GM19025 (cell line): ENCODE measurements at regions not wholly inside any gene's neighbourhood (a gene's known extent, or its start where the extent isn't known, plus 50 kb on each side); places are given as distances from the start of the nearest gene placed in this dataset.
A peak's percentile ranks its signal among the peaks of the same experiment; 100 is the strongest.
"Not testable (repeated sequence)": the region's sequence is repeated elsewhere in the genome, so short reads cannot be mapped to it uniquely, and the experiment has no call there.

ENCODE experiments used
- ATAC-seq: cut with Tn5 transposase; IDR thresholded peaks from one replicate; pipeline ENCODE4 v1.9.1; 2021; ENCODE audit warnings: mild to moderate bottlenecking, low read depth, moderate library complexity; ENCODE audit not compliant: unreplicated experiment

DNA sequence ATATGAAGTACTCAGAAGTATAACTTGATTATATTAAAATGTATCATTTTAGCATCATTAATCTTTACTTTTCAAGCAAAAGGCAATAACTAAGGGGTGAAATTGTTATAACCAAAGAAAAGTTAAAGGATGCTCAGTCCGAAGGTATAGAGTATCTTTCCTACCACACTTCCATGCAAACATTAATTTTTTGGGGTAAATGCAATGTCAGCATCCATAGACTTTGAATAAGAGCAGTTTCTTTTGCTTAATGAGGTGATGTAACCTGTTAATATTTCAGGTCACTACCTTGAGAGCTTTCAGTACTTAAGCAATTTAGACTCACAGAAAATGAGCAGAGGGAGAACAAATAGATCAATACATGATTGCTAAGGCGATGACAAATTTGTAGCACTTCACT lies 1093.5 kb downstream of the PLA2G4A start:
- ATAC-seq: no peak

DNA sequence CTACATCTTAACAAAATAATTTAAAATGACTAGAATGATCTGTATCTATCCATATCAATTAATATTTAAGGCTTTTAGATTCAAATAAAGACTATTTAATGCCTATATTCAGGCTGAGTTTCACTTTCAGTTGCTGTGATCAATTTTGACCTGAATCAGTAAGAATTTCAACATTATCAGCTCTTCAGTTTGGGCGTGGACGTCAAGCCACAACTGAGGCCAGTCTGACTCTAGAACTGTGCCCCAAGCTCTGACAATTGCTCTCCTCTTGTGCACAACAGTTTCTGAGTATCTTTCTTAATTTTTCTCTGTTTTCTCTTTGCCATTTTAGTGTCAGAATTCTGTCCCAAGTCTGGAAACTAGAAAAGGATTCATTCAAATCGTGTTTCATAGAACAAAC lies 1095.5 kb downstream of the PLA2G4A start:
- ATAC-seq: no peak

DNA sequence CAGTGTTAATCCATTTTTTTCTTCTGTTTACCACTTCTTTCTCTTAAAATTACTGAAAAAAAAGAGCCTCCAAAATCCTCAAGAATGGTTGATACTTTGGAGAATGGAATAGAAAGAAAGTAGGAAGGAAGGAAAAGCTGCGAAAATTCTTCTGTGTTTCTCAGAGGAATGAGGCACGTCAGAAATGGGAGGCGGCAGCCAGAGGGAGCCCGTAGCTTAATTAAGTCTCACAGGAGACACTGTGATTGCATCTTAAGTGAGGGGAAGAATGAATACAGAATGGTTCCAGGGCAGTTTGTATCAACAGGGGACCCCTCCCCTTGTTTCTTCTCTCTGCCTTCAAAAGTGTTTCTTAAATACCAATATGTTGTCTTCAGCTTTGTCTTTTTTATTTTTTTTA lies 1099.5 kb downstream of the PLA2G4A start:
- ATAC-seq: peak; percentile 58

GRCh38 chr1:187928696-187929095 lies 1099.9 kb downstream of the PLA2G4A start:
- ATAC-seq: no peak

DNA sequence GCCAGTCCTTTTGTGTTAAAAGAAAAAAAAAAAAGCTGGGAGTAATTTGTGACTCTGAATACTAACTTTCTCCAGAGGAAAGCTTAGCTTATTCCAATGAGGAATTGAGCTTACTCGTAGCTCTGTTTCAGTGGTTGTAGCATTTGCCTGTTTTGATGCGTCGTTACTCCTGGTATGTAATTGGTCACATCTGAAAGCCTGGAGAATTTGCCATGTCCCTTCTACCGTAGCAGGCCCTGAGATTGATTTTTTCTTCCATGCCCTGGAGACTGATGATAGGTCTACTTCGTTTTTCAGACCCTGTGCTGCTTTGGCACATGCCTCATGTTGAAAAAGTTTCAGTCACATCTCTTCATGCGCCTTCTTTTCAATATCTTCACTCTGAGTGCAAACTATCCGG lies 1103.0 kb downstream of the PLA2G4A start:
- no peak for ATAC-seq

- no peak for ATAC-seq
Measured at GRCh38 chr1:187933562-187934419, 1105.0 kb downstream of the PLA2G4A start.

GRCh38 chr1:187936667-187937066 lies 1107.9 kb downstream of the PLA2G4A start:
- no peak for ATAC-seq

- no peak for ATAC-seq
Measured at GRCh38 chr1:187938092-187938491, 1109.3 kb downstream of the PLA2G4A start.

DNA sequence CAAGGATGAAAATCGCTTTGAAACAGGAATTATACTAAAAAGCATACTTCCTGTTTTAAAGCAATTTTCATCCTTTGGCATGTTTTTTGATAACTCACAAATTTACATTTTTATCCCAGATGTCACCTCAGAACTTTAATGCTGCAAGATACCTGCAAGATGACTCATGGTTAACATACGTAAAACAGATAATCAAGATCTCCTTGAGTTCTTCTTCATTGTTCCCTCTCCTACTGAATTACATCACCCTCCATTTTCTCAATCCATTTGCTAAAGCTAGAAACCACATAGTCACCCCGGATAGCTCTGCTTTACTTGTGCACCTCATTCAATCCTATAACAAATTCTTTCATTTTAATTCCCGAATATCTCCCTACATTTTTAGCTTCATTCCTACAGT lies 1114.2 kb downstream of the PLA2G4A start:
- no peak for ATAC-seq

DNA sequence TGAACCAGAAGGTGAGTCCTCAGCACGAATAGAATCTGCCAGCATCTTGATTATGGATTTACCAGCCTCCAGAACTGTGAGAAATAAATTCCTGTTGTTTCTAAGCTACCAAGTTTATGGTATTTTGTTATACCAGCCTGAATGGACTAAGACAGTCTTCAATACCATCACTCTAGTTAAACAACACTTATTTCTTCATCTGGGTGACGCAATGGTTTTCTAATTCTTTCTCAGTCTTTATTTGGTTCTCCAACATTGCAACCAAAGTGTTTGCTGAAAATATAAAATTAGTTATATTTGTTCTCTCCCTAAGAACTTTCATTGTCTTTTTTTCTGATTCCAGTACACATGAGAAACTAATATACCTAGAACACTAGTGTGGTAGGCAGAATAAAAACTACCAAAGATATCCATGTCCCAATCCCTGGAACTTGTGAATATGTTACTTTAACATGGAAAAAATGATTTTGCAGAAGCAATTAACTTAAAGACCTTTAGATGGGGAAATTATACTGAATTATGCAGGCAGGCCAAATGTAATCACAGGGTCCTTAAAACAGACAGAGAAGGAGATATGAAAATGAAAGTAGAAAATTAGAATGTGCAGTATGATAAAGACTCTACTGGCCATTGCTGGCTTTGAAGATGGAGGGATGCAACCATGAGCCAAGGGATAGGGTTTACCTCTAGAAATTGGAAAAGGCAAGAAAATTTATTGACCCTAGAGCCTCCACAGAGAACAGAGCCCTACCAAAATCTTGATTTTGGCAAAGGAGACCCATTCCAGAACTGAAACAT lies 1115.1 kb downstream of the PLA2G4A start:
- no peak for ATAC-seq

GRCh38 chr1:187946661-187947060 lies 1117.9 kb downstream of the PLA2G4A start:
- ATAC-seq: not testable (repeated sequence)

- no peak for ATAC-seq
Measured at GRCh38 chr1:187947359-187947758, 1118.6 kb downstream of the PLA2G4A start.

DNA sequence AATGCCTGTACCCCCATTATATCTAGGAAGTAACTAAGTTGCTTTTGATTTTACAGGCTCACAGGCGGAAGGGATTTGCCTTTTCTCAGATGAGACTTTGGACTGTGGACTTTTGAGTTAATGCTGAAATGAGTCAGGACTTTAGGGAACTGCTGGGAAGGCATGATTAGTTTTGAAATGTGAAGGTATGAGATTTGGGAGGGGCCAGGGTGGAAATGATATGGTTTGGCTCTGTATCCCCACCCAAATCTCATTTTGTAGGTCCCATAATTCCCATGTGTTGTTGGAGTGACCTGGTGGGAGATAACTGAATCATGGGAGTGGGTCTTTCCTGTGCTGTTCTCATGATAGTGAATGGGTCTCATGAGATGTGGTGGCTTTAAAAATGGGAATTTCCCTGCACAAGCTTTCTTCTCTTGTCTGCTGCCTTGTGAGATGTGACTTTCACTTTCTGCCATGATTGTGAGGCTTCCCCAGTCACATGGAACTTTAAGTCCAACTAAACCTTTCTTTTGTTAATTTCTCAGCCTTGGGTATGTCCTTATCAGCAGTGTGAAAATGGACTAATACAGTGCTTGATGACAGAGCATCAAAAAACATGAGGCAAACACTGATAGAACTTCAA lies 1119.5 kb downstream of the PLA2G4A start:
- ATAC-seq: no peak

DNA sequence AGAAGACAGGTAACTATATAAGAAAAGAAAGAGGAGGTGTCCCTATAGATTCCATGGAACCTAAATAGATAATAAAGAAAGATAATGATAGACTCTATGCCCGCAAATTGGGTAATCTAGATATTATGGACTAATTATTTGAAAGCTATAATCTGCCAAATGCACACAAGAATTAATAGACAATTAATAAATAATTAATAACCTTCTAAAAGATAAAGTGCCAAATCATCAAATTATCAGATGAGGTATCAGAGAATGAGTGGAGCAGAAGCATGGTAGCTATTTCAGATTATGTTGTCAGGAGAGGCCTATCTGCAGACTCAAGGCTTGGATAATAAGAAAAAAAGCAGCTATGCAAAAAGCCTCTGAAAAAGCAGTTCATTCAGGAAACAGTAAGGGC lies 1120.8 kb downstream of the PLA2G4A start:
- ATAC-seq: no peak

- ATAC-seq: no peak
Measured at GRCh38 chr1:187951817-187952216, 1123.1 kb downstream of the PLA2G4A start.

DNA sequence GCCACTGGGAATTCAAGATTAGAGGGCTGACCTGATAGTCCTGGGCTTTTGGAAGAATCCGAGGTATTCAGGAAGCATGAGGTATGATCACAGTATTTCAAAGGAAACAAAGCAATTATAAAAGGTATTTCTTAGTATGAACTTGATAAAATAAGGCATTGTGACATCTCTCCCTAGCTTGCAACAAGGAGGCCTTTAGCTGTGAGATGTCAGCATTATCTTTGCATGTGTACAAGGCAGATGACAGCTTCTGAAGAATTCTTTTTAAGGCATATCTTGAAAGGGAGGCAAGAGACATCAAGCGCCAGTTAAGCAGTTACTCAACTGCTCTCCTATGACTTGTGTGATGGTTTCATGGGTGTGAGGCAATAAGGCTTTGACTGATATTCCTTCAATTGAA lies 1123.7 kb downstream of the PLA2G4A start:
- no peak for ATAC-seq

DNA sequence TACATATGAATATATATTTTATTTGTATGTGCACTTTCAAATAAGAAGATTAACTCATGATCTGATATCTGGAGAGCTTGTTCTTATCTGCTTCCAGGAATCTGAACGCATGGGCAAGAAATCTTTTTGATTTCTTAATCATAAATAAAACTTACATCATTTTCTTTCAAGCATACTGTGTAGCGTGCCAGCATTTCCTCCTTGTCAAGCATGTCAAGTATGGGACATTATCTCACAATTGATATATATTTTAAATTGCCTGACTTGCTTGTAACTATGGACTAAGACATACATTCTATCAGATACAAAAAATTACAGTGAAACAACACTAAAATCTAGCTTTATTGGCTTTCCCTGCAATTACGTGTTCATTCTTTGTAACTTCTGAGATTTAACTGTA lies 1128.2 kb downstream of the PLA2G4A start:
- ATAC-seq: no peak

DNA sequence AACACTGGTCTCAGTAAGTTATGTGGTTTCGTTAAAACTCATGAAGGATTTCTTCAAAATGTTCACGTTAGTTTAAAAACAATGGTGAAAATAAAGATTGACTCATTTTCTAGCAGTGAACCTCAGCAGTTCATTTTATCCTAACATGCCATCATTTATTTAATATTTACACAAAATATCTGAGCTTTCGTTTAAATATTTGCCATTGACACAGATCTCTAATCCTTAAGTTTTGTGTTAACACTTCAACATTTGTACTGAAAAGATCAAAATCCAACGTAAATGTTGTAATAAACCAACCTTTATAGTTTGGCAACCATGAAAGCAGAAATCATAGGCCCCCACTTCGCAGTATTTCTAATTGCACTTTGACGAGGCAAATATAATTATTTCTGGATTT lies 1129.5 kb downstream of the PLA2G4A start:
- no peak for ATAC-seq

DNA sequence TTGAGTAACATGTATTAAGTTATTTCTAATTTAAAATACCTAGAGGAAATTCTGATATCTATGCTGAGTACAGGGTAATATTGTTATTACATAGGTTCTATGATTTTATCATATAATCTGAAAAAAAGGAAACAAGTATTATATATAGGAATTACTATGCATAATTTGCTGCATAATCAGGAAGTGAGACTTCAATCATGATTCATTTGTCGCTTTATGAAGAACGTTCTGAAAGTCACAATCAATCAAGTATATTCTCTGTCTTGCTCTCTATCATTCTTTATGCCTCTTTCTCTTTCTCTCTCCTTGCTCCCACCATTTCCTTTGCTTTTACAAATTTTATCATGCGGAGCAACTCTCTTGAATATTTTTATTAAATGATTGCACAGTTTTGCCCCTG lies 1130.3 kb downstream of the PLA2G4A start:
- no peak for ATAC-seq

DNA sequence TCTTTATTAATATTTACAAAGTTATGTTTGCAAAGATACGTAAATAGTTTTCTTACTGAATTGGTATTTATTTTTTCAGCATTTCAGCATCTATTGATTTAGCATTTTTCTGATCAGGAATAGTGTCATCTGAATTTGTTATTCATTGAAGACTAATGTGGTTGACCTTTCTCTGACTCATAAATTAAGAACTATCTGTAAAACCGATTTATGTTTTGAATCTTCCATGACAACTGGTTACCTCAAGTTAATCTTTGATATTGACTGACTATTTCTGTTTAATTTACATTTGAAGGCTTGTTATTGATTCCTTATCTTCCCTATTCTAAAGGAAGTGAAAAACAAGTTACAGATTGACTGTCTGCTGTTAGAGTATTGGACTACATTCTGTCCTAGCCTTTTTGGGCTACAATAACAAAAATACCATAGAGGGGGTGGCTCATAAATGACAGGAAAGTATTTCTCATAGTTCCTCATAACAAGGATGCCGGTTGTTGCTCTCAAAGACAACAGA lies 1131.4 kb downstream of the PLA2G4A start:
- ATAC-seq: no peak

DNA sequence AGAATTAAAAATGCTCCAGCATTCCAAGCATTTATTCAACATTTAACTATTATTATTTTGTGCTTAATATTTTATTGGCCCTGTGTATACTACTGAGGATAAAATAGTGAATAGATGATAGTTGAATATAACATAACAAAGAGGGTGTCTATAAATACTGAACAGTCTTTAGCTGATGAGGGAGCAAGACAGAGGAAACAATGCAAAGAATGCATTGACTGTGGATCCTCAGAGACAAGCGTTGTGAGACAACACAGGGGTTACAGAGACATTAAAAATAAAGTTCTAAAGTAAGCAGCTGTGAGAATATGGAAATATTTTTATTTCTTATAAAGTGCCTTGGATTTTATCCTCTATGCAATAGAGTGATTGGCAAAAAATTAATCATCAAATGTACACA lies 1133.1 kb downstream of the PLA2G4A start:
- ATAC-seq: no peak
